ENCODE measurements at regions not wholly inside any gene's neighbourhood (a gene's known extent, or its start where the extent isn't known, plus 50 kb on each side); places are given as distances from the start of the nearest gene placed in this dataset.

GRCh38 chr5:60445427-60445826 lies 254.5 kb downstream of the DEPDC1B start:
- Histone ChIP-seq H3K4me1 (ENCODE audit: insufficient read depth) (peaks cover 8% of the 10 kb centered on the region), H3K79me2 (no peaks in the 10 kb centered on the region), H3K27ac (no peak overlapping the region), H3K9me2 (replicated peaks; ENCODE audit: insufficient read depth) (no peaks in the 10 kb centered on the region), H3K9me3 (ENCODE audit: low read depth) (no peaks in the 10 kb centered on the region), H3K36me3 (replicated peaks; ENCODE audit: insufficient read depth, low read depth) (no peaks in the 10 kb centered on the region), H4K20me1 (ENCODE audit: insufficient read depth, poor library complexity, severe bottlenecking) (no peaks in the 10 kb centered on the region), H2AFZ (no peak overlapping the region), H3K27me3 (peaks cover 13% of the 10 kb centered on the region), H3K4me2 (no peak overlapping the region), H3K4me3 (no peak overlapping the region)
- no peak for DNase-seq (ENCODE audit: low spot score)
- TF ChIP-seq EZH2 (IDR thresholded peaks at IDR 0.05; ENCODE audit: borderline replicate concordance) (no peak), EZH2phosphoT487 (IDR thresholded peaks at IDR 0.05; ENCODE audit: low read depth, severe bottlenecking, unreplicated experiment) (no peak)
- TF ChIP-seq, protein P1, sequence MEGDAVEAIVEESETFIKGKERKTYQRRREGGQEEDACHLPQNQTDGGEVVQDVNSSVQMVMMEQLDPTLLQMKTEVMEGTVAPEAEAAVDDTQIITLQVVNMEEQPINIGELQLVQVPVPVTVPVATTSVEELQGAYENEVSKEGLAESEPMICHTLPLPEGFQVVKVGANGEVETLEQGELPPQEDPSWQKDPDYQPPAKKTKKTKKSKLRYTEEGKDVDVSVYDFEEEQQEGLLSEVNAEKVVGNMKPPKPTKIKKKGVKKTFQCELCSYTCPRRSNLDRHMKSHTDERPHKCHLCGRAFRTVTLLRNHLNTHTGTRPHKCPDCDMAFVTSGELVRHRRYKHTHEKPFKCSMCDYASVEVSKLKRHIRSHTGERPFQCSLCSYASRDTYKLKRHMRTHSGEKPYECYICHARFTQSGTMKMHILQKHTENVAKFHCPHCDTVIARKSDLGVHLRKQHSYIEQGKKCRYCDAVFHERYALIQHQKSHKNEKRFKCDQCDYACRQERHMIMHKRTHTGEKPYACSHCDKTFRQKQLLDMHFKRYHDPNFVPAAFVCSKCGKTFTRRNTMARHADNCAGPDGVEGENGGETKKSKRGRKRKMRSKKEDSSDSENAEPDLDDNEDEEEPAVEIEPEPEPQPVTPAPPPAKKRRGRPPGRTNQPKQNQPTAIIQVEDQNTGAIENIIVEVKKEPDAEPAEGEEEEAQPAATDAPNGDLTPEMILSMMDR (IDR thresholded peaks at IDR 0.05; ENCODE audit: poor library complexity): no peak

DNA sequence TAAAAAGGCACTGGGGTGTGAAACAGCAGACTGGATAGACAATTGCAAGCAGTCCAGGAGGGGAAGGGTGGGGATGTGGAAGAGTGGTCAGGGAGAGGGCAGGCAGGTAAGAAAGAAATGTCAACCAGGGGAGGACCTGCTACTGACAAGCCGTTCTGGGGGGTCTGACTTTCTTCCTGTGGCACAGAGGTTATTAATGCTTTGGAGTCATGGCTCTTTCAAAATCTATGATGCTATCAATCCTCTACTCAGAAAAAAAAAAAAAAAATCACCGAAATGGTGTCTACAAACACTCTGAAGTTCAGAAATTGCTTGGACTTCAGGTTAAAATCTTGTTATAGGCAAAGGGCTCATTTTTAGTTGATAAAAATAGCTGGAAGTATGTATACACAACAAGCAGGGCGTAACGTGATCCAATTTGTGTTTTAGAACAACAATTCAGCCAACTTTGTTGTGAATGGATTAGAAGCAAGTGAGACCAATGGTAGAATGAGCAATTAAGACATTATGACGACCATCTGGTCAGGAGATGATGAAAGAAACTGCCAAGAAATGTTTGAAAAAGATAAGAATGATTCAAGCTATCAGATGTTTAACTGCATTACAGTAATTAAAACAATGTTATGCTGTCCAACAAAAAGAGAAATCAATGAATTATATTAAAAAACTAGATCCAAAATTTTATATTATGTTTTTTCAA lies 255.2 kb downstream of the DEPDC1B start:
- Histone ChIP-seq H3K9me3 (ENCODE audit: low read depth) (no peaks in the 10 kb centered on the region), H4K20me1 (ENCODE audit: insufficient read depth, poor library complexity, severe bottlenecking) (no peaks in the 10 kb centered on the region), H2AFZ (no peak overlapping the region), H3K9me2 (replicated peaks; ENCODE audit: insufficient read depth) (no peaks in the 10 kb centered on the region), H3K4me1 (ENCODE audit: insufficient read depth) (peaks cover 8% of the 10 kb centered on the region), H3K27ac (no peak overlapping the region), H3K4me2 (no peak overlapping the region), H3K4me3 (no peak overlapping the region), H3K27me3 (peaks cover 16% of the 10 kb centered on the region), H3K36me3 (replicated peaks; ENCODE audit: insufficient read depth, low read depth) (no peaks in the 10 kb centered on the region), H3K79me2 (no peaks in the 10 kb centered on the region)
- TF ChIP-seq EZH2 (IDR thresholded peaks at IDR 0.05; ENCODE audit: borderline replicate concordance): no peak
- no peak for TF ChIP-seq EZH2phosphoT487 (IDR thresholded peaks at IDR 0.05; ENCODE audit: low read depth, severe bottlenecking, unreplicated experiment)
- TF ChIP-seq, protein P1 (IDR thresholded peaks at IDR 0.05; ENCODE audit: poor library complexity): no peak
- no peak for DNase-seq (ENCODE audit: low spot score)
- 77% methylated on average over 5 of the region's 5 CpGs for WGBS (ENCODE audit: low lambda C conversion rate, missing lambda C conversion rate)

DNA sequence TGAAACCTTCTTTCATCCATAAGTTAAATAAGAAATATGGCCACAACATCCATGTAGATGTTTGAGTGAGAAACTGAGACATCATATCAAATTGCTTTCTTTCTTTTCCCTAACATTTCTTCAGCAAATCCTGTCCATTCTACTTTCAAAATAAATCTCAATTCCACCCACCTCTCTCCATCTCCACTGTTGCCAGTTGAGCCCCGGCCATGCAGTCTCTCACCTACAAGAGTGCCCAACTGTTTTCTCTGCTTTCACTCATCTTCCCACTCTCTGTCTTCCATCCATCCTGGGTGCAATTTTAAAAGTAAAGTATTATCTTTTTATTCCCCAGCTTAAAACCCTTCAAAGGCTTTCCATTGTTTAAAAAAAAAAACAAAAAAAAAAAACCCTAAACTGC lies 260.4 kb downstream of the DEPDC1B start:
- H3K27ac ChIP-seq: no peak overlapping the region
- no peaks in the 10 kb centered on the region for H3K36me3 ChIP-seq (replicated peaks; ENCODE audit: insufficient read depth, low read depth)
- 89% methylated on average over 1 of the region's 1 CpG for WGBS (ENCODE audit: low lambda C conversion rate, missing lambda C conversion rate)
- H3K4me2 ChIP-seq: no peak overlapping the region
- H3K9me3 ChIP-seq (ENCODE audit: low read depth): no peaks in the 10 kb centered on the region
- H3K79me2 ChIP-seq: no peaks in the 10 kb centered on the region
- no peaks in the 10 kb centered on the region for H3K9me2 ChIP-seq (replicated peaks; ENCODE audit: insufficient read depth)
- H3K27me3 ChIP-seq: peaks cover 16% of the 10 kb centered on the region
- DNase-seq (ENCODE audit: low spot score): no peak
- no peak overlapping the region for H3K4me3 ChIP-seq
- H2AFZ ChIP-seq: no peak overlapping the region
- TF ChIP-seq, protein P1 (IDR thresholded peaks at IDR 0.05; ENCODE audit: poor library complexity): no peak
- TF ChIP-seq EZH2phosphoT487 (IDR thresholded peaks at IDR 0.05; ENCODE audit: low read depth, severe bottlenecking, unreplicated experiment): no peak
- TF ChIP-seq EZH2 (IDR thresholded peaks at IDR 0.05; ENCODE audit: borderline replicate concordance): no peak
- no peaks in the 10 kb centered on the region for H3K4me1 ChIP-seq (ENCODE audit: insufficient read depth)
- H4K20me1 ChIP-seq (ENCODE audit: insufficient read depth, poor library complexity, severe bottlenecking): no peaks in the 10 kb centered on the region
